ENCODE measurements at regions not wholly inside any gene's neighbourhood (a gene's known extent, or its start where the extent isn't known, plus 50 kb on each side); places are given as distances from the start of the nearest gene placed in this dataset.
"Not testable (repeated sequence)": the region's sequence is repeated elsewhere in the genome, so short reads cannot be mapped to it uniquely, and the experiment has no call there.

DNA sequence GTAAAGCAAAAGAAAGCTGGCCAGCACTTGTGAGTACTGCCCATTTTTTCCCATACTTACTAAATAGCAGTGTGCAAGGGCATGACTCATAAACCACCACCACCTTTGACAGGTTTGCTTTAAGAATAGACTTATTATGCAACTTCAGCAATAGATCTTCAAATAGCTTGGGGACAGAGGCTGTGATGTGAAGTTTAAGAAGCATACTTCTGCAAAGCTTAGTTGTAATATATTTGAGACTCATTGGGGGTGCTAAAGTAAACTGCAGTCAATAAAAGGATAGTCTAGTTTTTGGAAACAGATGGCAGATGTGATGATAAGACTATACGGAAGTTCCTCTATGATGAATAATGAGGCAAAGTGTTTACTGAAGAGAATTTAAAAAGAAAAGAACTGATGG is 210.0 kb downstream of the PLA2G4A start:
- Histone ChIP-seq H3K79me2 (ENCODE audit: control insufficient read depth, insufficient read depth, low read length, poor library complexity) (no peaks in the 10 kb centered on the region), H3K9ac (ENCODE audit: low read length) (no peak overlapping the region), H2BK5ac (ENCODE audit: low read depth, low read length, poor library complexity) (no peak overlapping the region), H3K18ac (ENCODE audit: low read length) (no peak overlapping the region), H3K4me1 (ENCODE audit: control insufficient read depth in 1 of 2, insufficient read depth in 2 of 2, low read length in 2 of 2) (no peaks in the 10 kb centered on the region), H2BK12ac (ENCODE audit: low read length) (no peak overlapping the region), H4K12ac (ENCODE audit: low read depth, low read length) (no peak overlapping the region), H3K79me1 (ENCODE audit: low read length) (no peaks in the 10 kb centered on the region), H3K9me3 (ENCODE audit: insufficient read depth, low read depth, low read length) (no peaks in the 10 kb centered on the region), H3K36me3 (ENCODE audit: control insufficient read depth in 1 of 2, insufficient read depth in 2 of 2, low read length in 2 of 2) (no peaks in the 10 kb centered on the region), H2AK5ac (ENCODE audit: low read length) (no peak overlapping the region), H3K4me3 (ENCODE audit: low read depth, low read length) (no peak overlapping the region), H2BK120ac (ENCODE audit: insufficient read depth, low read length, poor library complexity) (no peak overlapping the region), H3K14ac (ENCODE audit: low read length) (no peak overlapping the region), H3K27me3 (ENCODE audit: insufficient read depth, low read length) (no peaks in the 10 kb centered on the region), H4K8ac (ENCODE audit: low read depth, low read length) (no peak overlapping the region), H3K4me2 (ENCODE audit: low read length) (no peak overlapping the region), H3K4ac (ENCODE audit: low read depth, low read length) (no peak overlapping the region), H2AFZ (ENCODE audit: insufficient read depth, low read length, poor library complexity) (no peak overlapping the region), H3K23ac (ENCODE audit: low read length) (no peak overlapping the region), H4K91ac (ENCODE audit: low read depth, low read length) (no peak overlapping the region), H3K27ac (ENCODE audit: low read depth, low read length) (no peak overlapping the region)
- DNase-seq: peak; percentile 38 to 64
- no CpG with 5 or more reads among the region's 1 CpG for whole genome bisulfite sequencing (ENCODE audit: extremely low coverage, insufficient coverage, insufficient read length)

- Histone ChIP-seq H3K4me1 (ENCODE audit: control insufficient read depth in 1 of 2, insufficient read depth in 2 of 2, low read length in 2 of 2) (no peaks in the 10 kb centered on the region), H2AFZ (ENCODE audit: insufficient read depth, low read length, poor library complexity) (no peak overlapping the region), H3K79me2 (ENCODE audit: control insufficient read depth, insufficient read depth, low read length, poor library complexity) (no peaks in the 10 kb centered on the region), H2BK5ac (ENCODE audit: low read depth, low read length, poor library complexity) (no peak overlapping the region), H3K4me2 (ENCODE audit: low read length) (no peak overlapping the region), H3K9ac (ENCODE audit: low read length) (no peak overlapping the region), H2BK12ac (ENCODE audit: low read length) (no peak overlapping the region), H3K36me3 (ENCODE audit: control insufficient read depth in 1 of 2, insufficient read depth in 2 of 2, low read length in 2 of 2) (no peaks in the 10 kb centered on the region), H3K4me3 (ENCODE audit: low read depth, low read length) (no peak overlapping the region), H2AK5ac (ENCODE audit: low read length) (no peak overlapping the region), H3K23ac (ENCODE audit: low read length) (no peak overlapping the region), H2BK120ac (ENCODE audit: insufficient read depth, low read length, poor library complexity) (no peak overlapping the region), H3K27ac (ENCODE audit: low read depth, low read length) (no peak overlapping the region), H3K14ac (ENCODE audit: low read length) (no peak overlapping the region), H4K91ac (ENCODE audit: low read depth, low read length) (no peak overlapping the region), H4K12ac (ENCODE audit: low read depth, low read length) (no peak overlapping the region), H3K18ac (ENCODE audit: low read length) (no peak overlapping the region), H4K8ac (ENCODE audit: low read depth, low read length) (no peak overlapping the region), H3K9me3 (ENCODE audit: insufficient read depth, low read depth, low read length) (no peaks in the 10 kb centered on the region), H3K79me1 (ENCODE audit: low read length) (no peaks in the 10 kb centered on the region), H3K27me3 (ENCODE audit: insufficient read depth, low read length) (no peaks in the 10 kb centered on the region), H3K4ac (ENCODE audit: low read depth, low read length) (no peak overlapping the region)
- DNase-seq: no peak
- WGBS (ENCODE audit: extremely low coverage, insufficient coverage, insufficient read length): no CpG with 5 or more reads among the region's 4 CpGs
Measured at GRCh38 chr1:187041104-187041503, 212.4 kb downstream of the PLA2G4A start.

- Histone ChIP-seq H4K8ac (ENCODE audit: low read depth, low read length) (no peak overlapping the region), H3K79me1 (ENCODE audit: low read length) (no peaks in the 10 kb centered on the region), H3K4ac (ENCODE audit: low read depth, low read length) (no peak overlapping the region), H2BK12ac (ENCODE audit: low read length) (no peak overlapping the region), H3K36me3 (ENCODE audit: control insufficient read depth in 1 of 2, insufficient read depth in 2 of 2, low read length in 2 of 2) (no peaks in the 10 kb centered on the region), H3K14ac (ENCODE audit: low read length) (no peak overlapping the region), H4K91ac (ENCODE audit: low read depth, low read length) (no peak overlapping the region), H3K4me1 (ENCODE audit: control insufficient read depth in 1 of 2, insufficient read depth in 2 of 2, low read length in 2 of 2) (no peaks in the 10 kb centered on the region), H3K27me3 (ENCODE audit: insufficient read depth, low read length) (no peaks in the 10 kb centered on the region), H3K4me2 (ENCODE audit: low read length) (no peak overlapping the region), H3K9me3 (ENCODE audit: insufficient read depth, low read depth, low read length) (no peaks in the 10 kb centered on the region), H2AK5ac (ENCODE audit: low read length) (no peak overlapping the region), H3K18ac (ENCODE audit: low read length) (no peak overlapping the region), H2BK5ac (ENCODE audit: low read depth, low read length, poor library complexity) (no peak overlapping the region), H3K23ac (ENCODE audit: low read length) (no peak overlapping the region), H3K9ac (ENCODE audit: low read length) (no peak overlapping the region), H3K27ac (ENCODE audit: low read depth, low read length) (no peak overlapping the region), H2AFZ (ENCODE audit: insufficient read depth, low read length, poor library complexity) (no peak overlapping the region), H3K79me2 (ENCODE audit: control insufficient read depth, insufficient read depth, low read length, poor library complexity) (no peaks in the 10 kb centered on the region), H4K12ac (ENCODE audit: low read depth, low read length) (no peak overlapping the region), H3K4me3 (ENCODE audit: low read depth, low read length) (no peak overlapping the region), H2BK120ac (ENCODE audit: insufficient read depth, low read length, poor library complexity) (no peak overlapping the region)
- DNase-seq: no peak
- WGBS (ENCODE audit: extremely low coverage, insufficient coverage, insufficient read length): no CpG with 5 or more reads among the region's 1 CpG
Measured at GRCh38 chr1:187042538-187042937, 213.8 kb downstream of the PLA2G4A start.

DNA sequence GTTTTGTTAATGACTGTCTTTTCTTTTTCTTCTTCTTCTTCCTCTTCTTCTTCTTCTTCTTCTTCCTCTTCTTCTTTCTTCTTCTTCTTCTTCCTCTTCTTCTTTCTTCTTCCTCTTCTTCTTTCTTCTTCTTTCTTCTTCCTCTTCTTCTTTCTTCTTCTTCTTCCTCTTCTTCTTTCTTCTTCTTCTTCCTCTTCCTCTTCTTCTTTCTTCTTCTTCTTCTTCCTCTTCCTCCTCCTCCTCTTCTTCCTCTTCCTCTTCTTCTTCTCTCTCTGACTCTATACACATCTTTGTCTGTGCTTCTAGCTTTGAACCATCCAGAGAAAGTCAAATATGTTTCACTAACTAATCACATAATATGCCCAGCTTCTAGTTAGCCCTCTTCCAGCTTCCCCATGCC is 214.7 kb downstream of the PLA2G4A start:
- not testable (repeated sequence) for H2BK12ac ChIP-seq (ENCODE audit: low read length); H4K12ac ChIP-seq (ENCODE audit: low read depth, low read length); H2AFZ ChIP-seq (ENCODE audit: insufficient read depth, low read length, poor library complexity); DNase-seq; H3K27me3 ChIP-seq (ENCODE audit: insufficient read depth, low read length); H3K18ac ChIP-seq (ENCODE audit: low read length); H2BK120ac ChIP-seq (ENCODE audit: insufficient read depth, low read length, poor library complexity); H3K9me3 ChIP-seq (ENCODE audit: insufficient read depth, low read depth, low read length); H4K8ac ChIP-seq (ENCODE audit: low read depth, low read length); H3K9ac ChIP-seq (ENCODE audit: low read length); H3K79me2 ChIP-seq (ENCODE audit: control insufficient read depth, insufficient read depth, low read length, poor library complexity); H3K27ac ChIP-seq (ENCODE audit: low read depth, low read length); H2AK5ac ChIP-seq (ENCODE audit: low read length); H4K91ac ChIP-seq (ENCODE audit: low read depth, low read length); H3K4me3 ChIP-seq (ENCODE audit: low read depth, low read length); H3K4me1 ChIP-seq (ENCODE audit: control insufficient read depth in 1 of 2, insufficient read depth in 2 of 2, low read length in 2 of 2); H3K14ac ChIP-seq (ENCODE audit: low read length); H3K79me1 ChIP-seq (ENCODE audit: low read length); H2BK5ac ChIP-seq (ENCODE audit: low read depth, low read length, poor library complexity); H3K23ac ChIP-seq (ENCODE audit: low read length); H3K36me3 ChIP-seq (ENCODE audit: control insufficient read depth in 1 of 2, insufficient read depth in 2 of 2, low read length in 2 of 2); H3K4me2 ChIP-seq (ENCODE audit: low read length); H3K4ac ChIP-seq (ENCODE audit: low read depth, low read length)

DNA sequence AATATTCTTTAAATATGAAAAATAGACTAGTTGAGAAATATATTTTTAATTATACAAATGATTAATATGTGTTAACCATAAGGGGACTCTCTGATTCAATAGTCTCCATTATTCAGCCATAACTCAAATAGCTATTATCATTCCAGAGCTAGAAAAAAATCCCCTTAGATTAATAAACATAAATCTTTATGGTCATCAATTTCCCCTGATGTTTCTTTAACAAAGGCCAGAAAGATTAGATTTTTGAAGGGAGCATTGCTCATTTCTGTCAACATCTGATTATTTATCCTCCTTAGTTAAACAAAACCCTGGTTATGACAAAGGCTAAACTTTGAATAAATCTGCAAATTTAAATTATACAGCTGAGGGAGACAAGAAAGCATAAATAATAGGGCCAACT is 215.7 kb downstream of the PLA2G4A start:
- H3K18ac ChIP-seq (ENCODE audit: low read length): no peak overlapping the region
- H3K27me3 ChIP-seq (ENCODE audit: insufficient read depth, low read length): no peaks in the 10 kb centered on the region

More for the DNA sequence above, 215.7 kb downstream of the PLA2G4A start:
- Histone ChIP-seq H3K36me3 (ENCODE audit: control insufficient read depth in 1 of 2, insufficient read depth in 2 of 2, low read length in 2 of 2) (no peaks in the 10 kb centered on the region), H2AFZ (ENCODE audit: insufficient read depth, low read length, poor library complexity) (no peak overlapping the region), H3K9ac (ENCODE audit: low read length) (no peak overlapping the region), H3K4ac (ENCODE audit: low read depth, low read length) (no peak overlapping the region), H3K4me2 (ENCODE audit: low read length) (no peak overlapping the region), H2AK5ac (ENCODE audit: low read length) (no peak overlapping the region), H3K79me1 (ENCODE audit: low read length) (no peaks in the 10 kb centered on the region), H4K8ac (ENCODE audit: low read depth, low read length) (no peak overlapping the region), H2BK12ac (ENCODE audit: low read length) (no peak overlapping the region), H3K4me3 (ENCODE audit: low read depth, low read length) (no peak overlapping the region), H3K23ac (ENCODE audit: low read length) (no peak overlapping the region), H4K91ac (ENCODE audit: low read depth, low read length) (no peak overlapping the region), H3K9me3 (ENCODE audit: insufficient read depth, low read depth, low read length) (no peaks in the 10 kb centered on the region), H3K27ac (ENCODE audit: low read depth, low read length) (no peak overlapping the region), H2BK5ac (ENCODE audit: low read depth, low read length, poor library complexity) (no peak overlapping the region), H3K4me1 (ENCODE audit: control insufficient read depth in 1 of 2, insufficient read depth in 2 of 2, low read length in 2 of 2) (no peaks in the 10 kb centered on the region), H4K12ac (ENCODE audit: low read depth, low read length) (no peak overlapping the region), H3K14ac (ENCODE audit: low read length) (no peak overlapping the region), H3K79me2 (ENCODE audit: control insufficient read depth, insufficient read depth, low read length, poor library complexity) (no peaks in the 10 kb centered on the region), H2BK120ac (ENCODE audit: insufficient read depth, low read length, poor library complexity) (no peak overlapping the region)
- DNase-seq: no peak

Data from trophoblast cell (in vitro differentiated cells and primary cell).